K562 (cell line): ENCODE measurements at regions not wholly inside any gene's neighbourhood (a gene's known extent, or its start where the extent isn't known, plus 50 kb on each side); places are given as distances from the start of the nearest gene placed in this dataset.

Source experiments
- ATAC-seq: fragments of 200-7000 bp; cut with Tn5 transposase; 3 replicates; pipeline ENCODE4 v1.9.1; 2020; ENCODE audit warnings: moderate library complexity
- BruUV-seq: library from RNA; stranded (reverse); fragments of 400-500 nt; replicated peaks from 2 replicates; lab custom pipeline; 2021; lab: Mats Ljungman, UMichigan
- CTCF ChIA-PET: fragments of 300-600 bp; formaldehyde crosslinking; extraction: SDS; loops from one replicate; lab custom pipeline; 2021; ENCODE audit warnings: low intra/inter-chr PET ratio; lab: Yijun Ruan, JAX
- POLR2A ChIA-PET: fragments of 300-600, 350-650 bp; sonication (Branson Sonifier 250); formaldehyde crosslinking; extraction: SDS; loops from one replicate; lab custom pipeline; 2021; ENCODE audit warnings: antibody characterized with exemption, inconsistent platforms; lab: Yijun Ruan, JAX
- DNase-seq, 4 experiments: peaks; one replicate each; pipeline versions ENCODE4 v3.0.0 to v3.0.0-alpha.2; 2011 to 2018; ENCODE audit warnings: low spot score in 3 of 4, mixed read lengths in 3 of 4; ENCODE audit errors: extremely low read depth in 1 of 4
- FAIRE-seq: peaks from 2 replicates; lab custom pipeline; 2011; peaks lifted over from hg19 to GRCh38; lab: Jason Lieb, UNC
- H2AFZ ChIP-seq: 2 replicates; pipeline ENCODE4 v1.6.0; 2011; ENCODE audit warnings: low read depth, low read length, control low read depth, inconsistent platforms
- H3K27ac ChIP-seq: fragments of 200-600 bp; 3 replicates; pipeline ENCODE4 v1.8.0; 2011; ENCODE audit warnings: low read depth, mild to moderate bottlenecking, control low read depth, inconsistent platforms, low read length, moderate library complexity, mixed read lengths; ENCODE audit errors: extremely low read depth
- H3K27me3 ChIP-seq, 2 experiments: fragments of 300-600 bp in 1 of 2; 2 replicates in 1 of 2; 3 replicates in 1 of 2; pipeline versions ENCODE4 v1.6.0 to v1.8.0; 2011; ENCODE audit warnings: inconsistent platforms in 2 of 2, low read length in 2 of 2, mild to moderate bottlenecking in 1 of 2, mixed read lengths in 1 of 2, moderate library complexity in 1 of 2; ENCODE audit not compliant: control insufficient read depth in 2 of 2, insufficient read depth in 2 of 2
- H3K36me3 ChIP-seq: fragments of 300-600 bp; 3 replicates; pipeline ENCODE4 v1.8.0; 2011; ENCODE audit warnings: mild to moderate bottlenecking, low read length, inconsistent platforms; ENCODE audit not compliant: control insufficient read depth, insufficient read depth
- H3K4me1 ChIP-seq, 2 experiments: fragments of 200-600 bp in 1 of 2; replicated peaks in 1 of 2; 2 replicates in 1 of 2; 3 replicates in 1 of 2; pipeline versions ENCODE4 v1.5.1 to v1.8.0; 2011; ENCODE audit warnings: inconsistent platforms in 2 of 2, low read length in 2 of 2, mild to moderate bottlenecking in 1 of 2, mixed read lengths in 1 of 2, moderate library complexity in 1 of 2; ENCODE audit not compliant: control insufficient read depth in 2 of 2, insufficient read depth in 2 of 2
- H3K4me2 ChIP-seq: 2 replicates; pipeline ENCODE4 v1.6.1; 2011; ENCODE audit warnings: low read length, control low read depth, inconsistent platforms, mixed read lengths; ENCODE audit not compliant: insufficient read depth
- H3K4me3 ChIP-seq: fragments of 200-600 bp; sonication (generic), shearing (Covaris generic); 2 replicates; pipeline ENCODE4 v1.5.1; 2016; ENCODE audit warnings: control low read depth, inconsistent platforms
- H3K79me2 ChIP-seq: fragments of 200-600 bp; 3 replicates; pipeline ENCODE4 v1.8.0; 2011; ENCODE audit warnings: low read length, inconsistent platforms; ENCODE audit not compliant: control insufficient read depth, insufficient read depth
- H3K9ac ChIP-seq, 2 experiments: 2 replicates each; pipeline versions ENCODE4 v1.6.0 to v1.6.1; 2011; ENCODE audit warnings: low read depth in 2 of 2, low read length in 2 of 2, control low read depth in 1 of 2, inconsistent platforms in 1 of 2, mild to moderate bottlenecking in 1 of 2, mixed read lengths in 1 of 2; ENCODE audit not compliant: insufficient read depth in 1 of 2
- H3K9me1 ChIP-seq: one replicate; pipeline ENCODE4 v1.6.0; 2011; ENCODE audit warnings: inconsistent platforms, mild to moderate bottlenecking, low read length, moderate library complexity; ENCODE audit not compliant: control insufficient read depth, insufficient read depth
- H3K9me3 ChIP-seq: replicated peaks from 2 replicates; pipeline ENCODE4 v1.5.1; 2011; ENCODE audit warnings: low read depth, low read length, inconsistent platforms; ENCODE audit not compliant: control insufficient read depth, insufficient read depth
- H4K20me1 ChIP-seq: replicated peaks from 2 replicates; pipeline ENCODE4 v1.6.1; 2011; ENCODE audit warnings: low read length, inconsistent platforms, mixed read lengths; ENCODE audit not compliant: control insufficient read depth, insufficient read depth
- DMBX1 ChIP-seq: fragments of 250-450 bp; sonication (Bioruptor Pico); IDR thresholded peaks from 2 replicates; pipeline ENCODE4 v1.8.0; 2022; ENCODE audit warnings: inconsistent platforms, mild to moderate bottlenecking, moderate library complexity, borderline replicate concordance
- ELF2 ChIP-seq: fragments of 250-450 bp; sonication (Bioruptor Pico); IDR thresholded peaks from 2 replicates; pipeline ENCODE4 v1.5.0; 2021; ENCODE audit warnings: mild to moderate bottlenecking
- IRF9 ChIP-seq: fragments of 450-650 bp; IDR thresholded peaks from 2 replicates; pipeline ENCODE4 v1.6.1; 2016; ENCODE audit warnings: missing biosample characterization, missing genetic modification characterization
- KLF13 ChIP-seq: fragments of 450-650 bp; IDR thresholded peaks from 2 replicates; pipeline ENCODE4 v1.6.1; 2016; ENCODE audit warnings: missing genetic modification characterization, low read depth, mild to moderate bottlenecking, missing compliant biosample characterization, moderate library complexity, borderline replicate concordance
- NFIX ChIP-seq: fragments of 250-450 bp; sonication (Bioruptor Pico); IDR thresholded peaks from 2 replicates; pipeline ENCODE4 v1.4.0; 2020; ENCODE audit warnings: low read depth, mild to moderate bottlenecking, moderate library complexity
- POLR2B ChIP-seq: fragments of 450-650 bp; IDR thresholded peaks from 2 replicates; pipeline ENCODE4 v1.6.1; 2018; ENCODE audit warnings: low read depth; ENCODE audit not compliant: partially characterized antibody
- WGBS: fragments of 100-300 bp; shearing (Covaris generic); methylation state at CpG from one replicate; pipeline ENCODE4 v1.1.6; 2016; ENCODE audit warnings: low coverage, mixed read lengths; ENCODE audit not compliant: insufficient coverage; ENCODE audit errors: missing lambda C conversion rate; 5-methylcytosine and 5-hydroxymethylcytosine counted together
- in situ Hi-C: fragments of 300-500 bp; cut with MboI; formaldehyde crosslinking; loops from 4 replicates; pipeline ENCODE4 v1.15.0; 2018; ENCODE audit warnings: inconsistent platforms, mixed read lengths
- intact Hi-C: fragments of 100-400 bp; cut with micrococcal nuclease; formaldehyde crosslinking; loops from 2 replicates; pipeline ENCODE4 v1.14.2; 2022
- TF ChIP-seq, protein P1 (sequence below): IDR thresholded peaks from 2 replicates; pipeline ENCODE4 v1.6.1; 2014; ENCODE audit warnings: antibody characterized with exemption
- TF ChIP-seq, protein P2 (sequence below): IDR thresholded peaks from 3 replicates; pipeline ENCODE4 v1.6.1; 2011; ENCODE audit warnings: borderline replicate concordance, mild to moderate bottlenecking; ENCODE audit not compliant: insufficient read length, insufficient read depth
- TF ChIP-seq, protein P3 (sequence below), 2 experiments: fragments of 450-650 bp in 1 of 2; sonication (generic) in 1 of 2; formaldehyde crosslinking; conservative IDR thresholded peaks; 2 replicates each; pipeline versions ENCODE4 v1.4.0 to v1.8.1; 2020 to 2022; ENCODE audit warnings: mild to moderate bottlenecking in 1 of 2, missing genetic modification reagents in 1 of 2
- TF ChIP-seq, protein P4 (sequence below), 3 experiments: fragments of 200-800 bp in 1 of 3; sonication (Bioruptor generic) in 1 of 3; sonication (generic) in 1 of 3; formaldehyde crosslinking in 1 of 3; IDR thresholded peaks; 2 replicates each; pipeline versions ENCODE4 v1.6.1 to v1.8.0; 2016 to 2022; ENCODE audit warnings: mild to moderate bottlenecking in 2 of 3, missing compliant biosample characterization in 2 of 3, missing genetic modification characterization in 2 of 3, missing genetic modification reagents in 1 of 3
- TF ChIP-seq, protein P5 (sequence below): sonication (generic); formaldehyde crosslinking; IDR thresholded peaks from 2 replicates; pipeline ENCODE4 v1.5.0; 2020; ENCODE audit warnings: missing genetic modification reagents

DNA sequence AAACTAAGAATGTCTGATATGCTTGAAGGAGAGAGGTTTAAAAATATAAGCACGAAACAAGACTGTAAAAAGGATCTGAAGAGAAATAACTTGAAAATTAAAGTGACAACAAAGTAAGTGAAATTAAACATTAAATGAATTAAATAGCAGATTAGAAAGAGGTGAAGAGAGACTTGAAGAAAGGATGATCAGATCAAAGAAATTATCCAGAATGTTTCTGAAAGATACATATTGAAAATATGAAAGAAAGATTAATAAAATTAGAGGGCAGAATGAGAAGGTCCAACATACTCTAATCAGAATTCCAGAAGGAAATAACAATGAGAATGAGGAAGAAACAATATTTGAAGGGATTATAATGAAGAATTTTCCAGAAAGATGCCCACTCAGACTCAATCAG lies 151.1 kb downstream of the FAM76B start (continued):
- TF ChIP-seq POLR2B (no peak), KLF13 (no peak)
- TF ChIP-seq, protein P1, sequence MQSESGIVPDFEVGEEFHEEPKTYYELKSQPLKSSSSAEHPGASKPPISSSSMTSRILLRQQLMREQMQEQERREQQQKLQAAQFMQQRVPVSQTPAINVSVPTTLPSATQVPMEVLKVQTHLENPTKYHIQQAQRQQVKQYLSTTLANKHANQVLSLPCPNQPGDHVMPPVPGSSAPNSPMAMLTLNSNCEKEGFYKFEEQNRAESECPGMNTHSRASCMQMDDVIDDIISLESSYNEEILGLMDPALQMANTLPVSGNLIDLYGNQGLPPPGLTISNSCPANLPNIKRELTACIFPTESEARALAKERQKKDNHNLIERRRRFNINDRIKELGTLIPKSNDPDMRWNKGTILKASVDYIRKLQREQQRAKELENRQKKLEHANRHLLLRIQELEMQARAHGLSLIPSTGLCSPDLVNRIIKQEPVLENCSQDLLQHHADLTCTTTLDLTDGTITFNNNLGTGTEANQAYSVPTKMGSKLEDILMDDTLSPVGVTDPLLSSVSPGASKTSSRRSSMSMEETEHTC = no peak
- TF ChIP-seq, protein P2, sequence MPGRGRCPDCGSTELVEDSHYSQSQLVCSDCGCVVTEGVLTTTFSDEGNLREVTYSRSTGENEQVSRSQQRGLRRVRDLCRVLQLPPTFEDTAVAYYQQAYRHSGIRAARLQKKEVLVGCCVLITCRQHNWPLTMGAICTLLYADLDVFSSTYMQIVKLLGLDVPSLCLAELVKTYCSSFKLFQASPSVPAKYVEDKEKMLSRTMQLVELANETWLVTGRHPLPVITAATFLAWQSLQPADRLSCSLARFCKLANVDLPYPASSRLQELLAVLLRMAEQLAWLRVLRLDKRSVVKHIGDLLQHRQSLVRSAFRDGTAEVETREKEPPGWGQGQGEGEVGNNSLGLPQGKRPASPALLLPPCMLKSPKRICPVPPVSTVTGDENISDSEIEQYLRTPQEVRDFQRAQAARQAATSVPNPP = no peak
- TF ChIP-seq, all 486 proteins: peak for 0

DNA sequence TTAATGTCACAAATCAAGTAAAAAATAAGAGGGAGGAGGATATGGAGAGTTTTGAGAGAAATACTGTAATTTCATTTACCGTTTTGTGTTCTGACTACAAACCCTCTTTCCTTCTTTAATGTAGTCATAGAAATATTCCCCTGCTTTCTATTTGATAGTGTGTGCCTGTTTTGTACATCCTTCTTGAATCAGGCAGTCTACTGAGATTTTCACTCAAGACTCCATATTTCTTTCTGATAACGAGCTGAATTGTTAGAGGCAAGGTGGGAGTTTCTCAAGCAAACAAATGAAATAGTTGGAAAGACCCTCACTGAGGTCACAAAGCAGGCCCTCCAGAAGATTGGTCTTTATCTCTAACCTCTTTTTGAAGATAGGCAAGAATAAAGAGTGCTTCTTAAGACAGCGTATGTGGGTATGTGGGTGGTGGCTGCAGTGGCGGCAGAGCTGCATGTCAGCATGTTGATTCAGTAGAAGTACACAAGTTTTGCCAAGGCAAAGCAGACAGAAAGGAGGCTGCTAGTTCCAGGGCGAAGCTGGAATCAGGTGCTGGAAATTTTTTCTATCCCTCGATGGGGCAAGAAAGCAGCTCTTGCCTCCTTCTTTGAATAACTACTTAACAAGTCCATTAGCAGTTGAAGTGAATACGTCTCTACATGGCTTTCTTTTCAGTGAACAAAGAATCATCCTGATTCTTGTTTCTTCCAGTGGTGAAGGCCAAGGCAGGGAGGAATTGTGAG lies 164.2 kb downstream of the FAM76B start:
- ATAC-seq (no peak), FAIRE-seq (no peak), DNase-seq (no peak)
- no peaks in the 10 kb centered on the region for H3K79me2 ChIP-seq
- peak overlapping the region; percentile 10; the same call in 1 of the 2 replicates for H3K4me2 ChIP-seq
- ChIA-PET POLR2A (no interaction called here), CTCF (no interaction called here)
- no peaks in the 10 kb centered on the region for H3K27me3 ChIP-seq
- no peaks in the 10 kb centered on the region for H3K4me1 ChIP-seq
- no peak overlapping the region for H3K4me3 ChIP-seq
- no peaks in the 10 kb centered on the region for H3K9me3 ChIP-seq
- TF ChIP-seq, protein P3, sequence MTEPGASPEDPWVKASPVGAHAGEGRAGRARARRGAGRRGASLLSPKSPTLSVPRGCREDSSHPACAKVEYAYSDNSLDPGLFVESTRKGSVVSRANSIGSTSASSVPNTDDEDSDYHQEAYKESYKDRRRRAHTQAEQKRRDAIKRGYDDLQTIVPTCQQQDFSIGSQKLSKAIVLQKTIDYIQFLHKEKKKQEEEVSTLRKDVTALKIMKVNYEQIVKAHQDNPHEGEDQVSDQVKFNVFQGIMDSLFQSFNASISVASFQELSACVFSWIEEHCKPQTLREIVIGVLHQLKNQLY (CRISPR knock-in tag; conservative IDR thresholded peaks at IDR 0.05) = no peak
- TF ChIP-seq, protein P4, sequence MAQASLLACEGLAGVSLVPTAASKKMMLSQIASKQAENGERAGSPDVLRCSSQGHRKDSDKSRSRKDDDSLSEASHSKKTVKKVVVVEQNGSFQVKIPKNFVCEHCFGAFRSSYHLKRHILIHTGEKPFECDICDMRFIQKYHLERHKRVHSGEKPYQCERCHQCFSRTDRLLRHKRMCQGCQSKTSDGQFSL (CRISPR knock-in tag; IDR thresholded peaks at IDR 0.05) = no peak
- TF ChIP-seq, protein P4 (tag; IDR thresholded peaks at IDR 0.05) = no peak
- TF ChIP-seq NFIX (CRISPR knock-in tag) = no peak
- TF ChIP-seq, protein P5, sequence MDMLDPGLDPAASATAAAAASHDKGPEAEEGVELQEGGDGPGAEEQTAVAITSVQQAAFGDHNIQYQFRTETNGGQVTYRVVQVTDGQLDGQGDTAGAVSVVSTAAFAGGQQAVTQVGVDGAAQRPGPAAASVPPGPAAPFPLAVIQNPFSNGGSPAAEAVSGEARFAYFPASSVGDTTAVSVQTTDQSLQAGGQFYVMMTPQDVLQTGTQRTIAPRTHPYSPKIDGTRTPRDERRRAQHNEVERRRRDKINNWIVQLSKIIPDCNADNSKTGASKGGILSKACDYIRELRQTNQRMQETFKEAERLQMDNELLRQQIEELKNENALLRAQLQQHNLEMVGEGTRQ (CRISPR knock-in tag) = no peak
- TF ChIP-seq IRF9 (tag) = no peak
- no peak for TF ChIP-seq DMBX1 (CRISPR knock-in tag)
- no peak for TF ChIP-seq ELF2
- H3K36me3 ChIP-seq = no peaks in the 10 kb centered on the region
- H4K20me1 ChIP-seq = no peaks in the 10 kb centered on the region
- intact Hi-C loops = no loop called here
- no peak overlapping the region for H3K27ac ChIP-seq
- in situ Hi-C loops = no loop called here
- peak overlapping the region; percentile 63; the same call in 1 of the 2 replicates for H2AFZ ChIP-seq
- H3K9ac ChIP-seq = no peak overlapping the region
- no peaks in the 10 kb centered on the region for H3K9me1 ChIP-seq
- WGBS = 12% methylated on average over 7 of the region's 7 CpGs
- no TSS peak for BruUV-seq
